Stimulated activated CD4-positive, alpha-beta T cell treated with anti-CD3 and anti-CD28 coated beads, TNF-alpha, amount 100 ng/mL, for 24 hours (primary cell): ENCODE measurements at regions not wholly inside any gene's neighbourhood (a gene's known extent, or its start where the extent isn't known, plus 50 kb on each side); places are given as distances from the start of the nearest gene placed in this dataset.

Source experiments
- DNase-seq, 3 experiments: peaks; one replicate each; pipeline ENCODE4 v3.0.0-alpha.2; 2020; ENCODE audit warnings: low read depth in 3 of 3

GRCh38 chr5:73374520-73375190 is 73.9 kb downstream of the FOXD1 start:
- no peak for DNase-seq

GRCh38 chr5:73373814-73374510 is 74.6 kb downstream of the FOXD1 start:
- no peak for DNase-seq

- DNase-seq, result no peak
Measured at GRCh38 chr5:73370640-73371583, 77.7 kb downstream of the FOXD1 start.

DNA sequence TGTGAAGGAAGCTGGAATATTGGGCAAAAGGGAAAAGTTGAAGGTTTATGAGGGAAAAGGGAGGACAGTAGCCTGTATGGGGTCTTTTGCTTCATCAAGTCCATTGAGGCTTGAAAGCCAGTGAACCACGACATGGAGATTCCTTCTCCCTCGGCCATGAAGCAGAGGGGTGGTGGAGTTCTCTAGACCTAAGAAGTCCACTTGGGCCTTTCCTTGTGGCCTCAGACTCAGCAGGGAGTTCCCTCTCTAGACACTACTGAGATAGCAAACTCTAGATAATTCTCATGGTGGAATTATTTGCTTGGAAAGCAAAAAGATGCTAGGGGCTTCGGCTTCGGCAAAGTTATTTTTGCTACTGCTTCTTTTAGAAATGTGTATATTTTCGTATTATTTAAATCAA is 78.5 kb downstream of the FOXD1 start:
- no peak for DNase-seq

DNA sequence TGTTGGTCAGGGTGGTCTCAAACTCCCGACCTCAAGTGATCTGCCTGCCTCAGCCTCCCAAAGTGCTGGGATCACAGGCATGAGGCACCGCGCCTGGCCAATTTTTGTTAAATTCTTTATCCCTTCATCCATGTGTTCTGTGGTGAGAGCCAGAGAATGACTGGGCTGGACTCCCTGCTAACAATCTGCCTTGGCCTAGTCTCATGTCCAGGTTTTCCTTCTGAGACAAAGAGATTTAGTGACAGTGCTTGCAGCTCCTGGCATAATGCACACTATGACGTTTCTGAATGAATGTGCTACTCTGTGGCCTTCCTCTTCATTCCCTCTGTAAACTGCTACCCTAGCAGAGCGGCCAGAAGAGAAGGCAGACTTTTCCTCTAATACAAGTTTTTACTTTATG is 79.3 kb downstream of the FOXD1 start:
- no peak for DNase-seq

DNA sequence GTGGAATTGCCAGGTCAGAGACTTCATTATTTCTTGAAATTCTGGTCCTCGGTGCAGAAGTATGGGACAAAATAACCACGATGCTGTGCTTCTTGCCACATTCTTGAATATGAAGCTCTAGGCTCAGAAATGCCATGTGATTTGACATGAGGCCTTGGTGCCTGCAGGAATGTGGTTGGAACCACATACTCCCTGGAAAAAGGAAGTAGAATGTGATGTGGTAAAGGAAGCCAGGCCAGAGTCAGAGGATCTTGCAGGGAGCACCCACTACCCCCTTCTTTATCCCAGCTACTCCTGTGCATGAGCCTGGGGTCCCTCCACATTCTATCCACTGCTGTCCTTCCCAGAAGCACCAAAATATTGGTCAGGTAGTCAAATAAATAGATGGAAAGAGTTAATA is 80.9 kb downstream of the FOXD1 start:
- DNase-seq, result no peak

GRCh38 chr5:73365990-73366667 is 82.4 kb downstream of the FOXD1 start:
- no peak for DNase-seq

DNA sequence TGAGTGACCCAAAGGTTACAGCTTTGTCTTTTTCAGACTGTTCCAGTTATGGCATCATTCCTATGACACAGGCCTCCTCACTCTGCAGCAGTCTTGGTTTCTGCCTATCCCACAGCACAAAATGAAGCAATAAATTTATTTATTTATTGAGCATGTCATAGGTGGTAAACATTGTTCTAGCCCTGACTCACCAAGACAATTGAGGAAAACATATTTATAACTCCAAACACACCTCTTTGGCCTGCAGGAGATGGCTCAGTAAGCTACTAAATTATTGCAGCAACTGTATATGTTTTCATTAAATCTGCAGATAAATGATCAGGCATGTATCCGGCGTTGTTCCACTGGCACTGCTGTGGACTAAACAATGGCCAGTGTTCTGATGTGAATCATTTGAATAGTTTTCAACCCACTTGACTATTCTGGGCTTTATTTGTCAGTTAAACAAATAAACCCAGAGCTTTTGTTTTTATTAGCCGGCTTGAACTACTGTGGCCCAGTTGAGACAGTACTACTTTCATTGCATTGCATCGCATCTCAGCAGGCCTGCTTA is 83.2 kb downstream of the FOXD1 start:
- DNase-seq, result no peak

- DNase-seq, result no peak
Measured at GRCh38 chr5:73363911-73364730, 84.5 kb downstream of the FOXD1 start.

GRCh38 chr5:73359395-73359794 is 89.2 kb downstream of the FOXD1 start:
- no peak for DNase-seq

DNA sequence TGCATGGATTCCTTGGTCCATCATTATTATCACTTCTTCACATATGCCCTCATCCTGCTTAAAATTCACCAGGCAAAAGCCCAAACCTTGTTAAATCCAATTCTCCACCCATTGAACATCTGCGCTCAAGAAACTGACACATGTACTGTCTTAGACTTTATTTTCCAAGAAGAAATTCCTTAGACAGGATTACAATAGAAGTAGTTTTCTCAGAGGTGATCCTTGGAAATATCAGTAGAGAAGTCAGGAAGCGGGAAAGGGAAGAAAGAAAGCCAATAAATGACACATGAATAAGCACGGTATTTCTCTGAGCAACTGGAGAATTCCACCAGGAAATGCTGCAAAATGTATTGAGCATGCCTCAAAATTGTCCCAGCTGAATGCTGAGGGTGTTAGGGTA is 90.2 kb downstream of the FOXD1 start:
- DNase-seq, result no peak

GRCh38 chr5:73357576-73357975 is 91.0 kb downstream of the FOXD1 start:
- DNase-seq, result no peak

GRCh38 chr5:73355108-73355507 is 93.5 kb downstream of the FOXD1 start:
- DNase-seq, result no peak

DNA sequence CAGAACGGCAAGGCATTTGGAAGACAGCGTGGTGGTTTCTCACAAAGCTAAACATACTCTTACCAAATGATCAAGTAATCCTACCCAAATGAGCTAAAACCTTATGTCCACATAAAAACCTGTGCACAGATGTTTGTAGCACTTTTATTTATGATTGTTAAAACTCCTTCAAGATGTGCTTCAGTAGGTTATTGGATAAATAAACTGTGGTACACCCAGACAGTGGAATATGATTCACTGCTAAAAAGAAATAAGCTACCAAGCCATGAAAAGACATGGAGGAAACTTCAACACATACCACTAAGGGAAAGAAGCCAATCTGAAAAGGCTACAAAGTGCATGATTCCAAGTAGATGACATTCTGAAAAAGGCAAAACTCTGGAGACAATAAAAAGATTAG is 94.2 kb downstream of the FOXD1 start:
- no peak for DNase-seq

DNA sequence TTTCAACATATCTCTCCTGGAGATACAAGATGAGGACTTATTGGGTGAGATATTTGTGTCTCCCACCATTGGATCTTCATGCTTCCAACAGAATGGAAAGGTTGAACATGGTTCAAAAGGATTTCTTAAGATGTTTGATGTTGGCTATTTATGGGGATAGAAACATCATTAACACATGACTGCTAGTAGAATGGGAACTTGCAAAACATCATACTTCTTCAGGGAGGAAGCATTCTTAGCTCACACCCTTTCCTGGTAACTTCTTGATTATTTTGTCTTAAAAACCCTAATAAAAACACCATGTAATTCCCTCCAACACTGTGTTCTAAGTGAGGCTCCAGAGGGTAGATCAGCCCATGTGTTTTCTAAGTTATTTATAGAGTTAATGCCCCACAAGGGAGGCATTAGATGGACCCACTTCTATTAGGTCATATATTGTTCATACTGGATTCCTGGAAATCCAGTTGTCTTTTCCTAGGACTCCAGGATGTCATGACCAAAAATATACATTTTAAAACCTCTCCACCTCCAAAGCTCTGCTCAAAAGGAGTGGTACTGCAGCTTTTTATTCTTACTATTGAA is 95.8 kb downstream of the FOXD1 start:
- DNase-seq, result no peak

DNA sequence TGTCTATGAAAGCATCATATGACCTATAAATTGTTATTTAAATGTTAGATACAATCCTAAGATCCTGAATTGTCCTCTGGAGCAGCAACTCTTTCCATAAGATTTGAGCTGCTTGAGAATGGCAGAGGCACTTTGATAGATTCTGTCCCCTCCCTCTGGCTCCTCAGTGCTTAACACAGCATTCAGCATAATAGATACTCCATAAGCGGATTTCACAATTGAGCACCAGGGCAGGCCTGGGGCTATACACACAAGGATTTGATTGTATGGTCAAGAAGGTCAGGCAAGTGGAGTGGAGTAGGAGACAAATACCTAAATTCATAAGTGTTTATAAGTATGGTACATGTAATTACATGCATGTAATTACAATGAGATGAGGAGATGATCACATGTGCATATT is 96.3 kb downstream of the FOXD1 start:
- no peak for DNase-seq

GRCh38 chr5:73351593-73351992 is 97.0 kb downstream of the FOXD1 start:
- no peak for DNase-seq

DNA sequence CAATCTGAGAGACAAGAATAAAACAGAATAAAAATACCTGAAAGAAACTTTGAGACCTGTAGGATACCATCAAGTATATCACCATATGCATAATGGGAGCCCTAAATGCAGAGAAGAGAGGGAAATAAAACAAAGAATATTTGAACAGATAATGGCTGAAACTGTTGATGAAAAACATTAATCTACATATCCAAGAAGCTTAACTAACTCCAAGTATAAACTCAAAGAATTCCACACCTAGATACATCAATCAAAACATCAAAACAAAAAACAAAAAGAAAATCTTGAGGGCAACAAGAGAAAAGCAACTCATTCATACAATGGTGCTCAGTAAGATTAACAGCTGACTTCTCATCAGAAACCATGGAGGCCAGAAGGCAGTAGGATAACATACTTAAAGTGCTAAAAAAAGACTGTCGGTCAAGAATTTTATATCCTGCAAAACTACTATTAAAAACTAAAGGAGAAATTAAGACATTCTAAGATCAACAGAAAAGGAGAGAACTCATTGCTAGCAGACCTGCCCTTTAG is 101.6 kb downstream of the FOXD1 start:
- no peak for DNase-seq

GRCh38 chr5:73344835-73345234 is 103.7 kb downstream of the FOXD1 start:
- DNase-seq, result no peak

GRCh38 chr5:73339711-73340110 is 108.9 kb downstream of the FOXD1 start:
- no peak for DNase-seq
